Kidney (tissue), 13 donors: ENCODE measurements at regions not wholly inside any gene's neighbourhood (a gene's known extent, or its start where the extent isn't known, plus 50 kb on each side); places are given as distances from the start of the nearest gene placed in this dataset.

Experiments used
- DNase-seq, 5 donors: peaks; one replicate each; pipeline ENCODE4 v3.0.0-alpha.2; 2013 to 2020
- FAIRE-seq: peaks from 2 replicates; lab custom pipeline; 2012; peaks lifted over from hg19 to GRCh38; lab: Jason Lieb, UNC
- H3K27ac ChIP-seq, 2 donors: one replicate each; pipeline ENCODE4 v1.7.0; 2013; ENCODE audit warnings: low read depth in 2 of 2, low read length in 2 of 2, inconsistent platforms in 1 of 2
- H3K27me3 ChIP-seq: one replicate; pipeline ENCODE4 v1.7.1; 2013; ENCODE audit warnings: low read length, inconsistent platforms; ENCODE audit not compliant: control insufficient read depth, insufficient read depth
- H3K36me3 ChIP-seq, 3 donors: one replicate each; pipeline versions ENCODE4 v1.7.0 to v1.7.1; 2013; ENCODE audit warnings: low read length in 3 of 3, control low read depth in 1 of 3, inconsistent platforms in 1 of 3; ENCODE audit not compliant: insufficient read depth in 3 of 3, control insufficient read depth in 2 of 3
- H3K4me1 ChIP-seq, 3 donors: one replicate each; pipeline versions ENCODE4 v1.7.0 to v1.7.1; 2013; ENCODE audit warnings: low read length in 3 of 3, inconsistent platforms in 1 of 3, low read depth in 1 of 3; ENCODE audit not compliant: control insufficient read depth in 2 of 3, insufficient read depth in 2 of 3
- H3K4me3 ChIP-seq, 3 donors: one replicate each; pipeline versions ENCODE4 v1.7.0 to v1.8.1; 2013; ENCODE audit warnings: low read length in 3 of 3, control low read depth in 1 of 3, inconsistent platforms in 1 of 3
- H3K9ac ChIP-seq, 3 donors: one replicate each; pipeline versions ENCODE4 v1.7.0 to v1.7.1; 2013; ENCODE audit warnings: low read length in 3 of 3, control low read depth in 1 of 3, inconsistent platforms in 1 of 3
- H3K9me3 ChIP-seq, 3 donors: one replicate each; pipeline versions ENCODE4 v1.7.0 to v1.7.1; 2013; ENCODE audit warnings: low read length in 3 of 3, control low read depth in 1 of 3, inconsistent platforms in 1 of 3; ENCODE audit not compliant: control insufficient read depth in 2 of 3, insufficient read depth in 1 of 3
- intact Hi-C: fragments of 100-400 bp; cut with DNase I; formaldehyde crosslinking; loops from one replicate; pipeline ENCODE4 v1.11.1; 2022
- TF ChIP-seq, protein P1 (sequence below): IDR thresholded peaks from 3 replicates; pipeline ENCODE4 v1.5.1; 2012; ENCODE audit warnings: mild to moderate bottlenecking, moderate library complexity, borderline replicate concordance; ENCODE audit not compliant: insufficient read depth; ENCODE audit errors: extremely low read depth
- donor health status: control.
- donor health status: control.
- donor health status: control.
- donor health status: control.
- donor health status: control.
- donor health status: DM: yes; HTN: yes; CAD: no.
- donor health status: Normal renal cell carcinoma (clear cell type).

GRCh38 chr3:164465172-164465571 is 613.1 kb downstream of the SI start:
- DNase-seq (no peak), FAIRE-seq (no peak)
- Histone ChIP-seq H3K36me3 (no peaks in the 10 kb centered on the region), H3K4me1 (no peaks in the 10 kb centered on the region), H3K4me3 (no peak overlapping the region), H3K9me3 (no peaks in the 10 kb centered on the region), H3K27me3 (no peaks in the 10 kb centered on the region), H3K9ac (no peak overlapping the region), H3K27ac (no peak overlapping the region)
- intact Hi-C loops, result no loop called here
- TF ChIP-seq, protein P1, sequence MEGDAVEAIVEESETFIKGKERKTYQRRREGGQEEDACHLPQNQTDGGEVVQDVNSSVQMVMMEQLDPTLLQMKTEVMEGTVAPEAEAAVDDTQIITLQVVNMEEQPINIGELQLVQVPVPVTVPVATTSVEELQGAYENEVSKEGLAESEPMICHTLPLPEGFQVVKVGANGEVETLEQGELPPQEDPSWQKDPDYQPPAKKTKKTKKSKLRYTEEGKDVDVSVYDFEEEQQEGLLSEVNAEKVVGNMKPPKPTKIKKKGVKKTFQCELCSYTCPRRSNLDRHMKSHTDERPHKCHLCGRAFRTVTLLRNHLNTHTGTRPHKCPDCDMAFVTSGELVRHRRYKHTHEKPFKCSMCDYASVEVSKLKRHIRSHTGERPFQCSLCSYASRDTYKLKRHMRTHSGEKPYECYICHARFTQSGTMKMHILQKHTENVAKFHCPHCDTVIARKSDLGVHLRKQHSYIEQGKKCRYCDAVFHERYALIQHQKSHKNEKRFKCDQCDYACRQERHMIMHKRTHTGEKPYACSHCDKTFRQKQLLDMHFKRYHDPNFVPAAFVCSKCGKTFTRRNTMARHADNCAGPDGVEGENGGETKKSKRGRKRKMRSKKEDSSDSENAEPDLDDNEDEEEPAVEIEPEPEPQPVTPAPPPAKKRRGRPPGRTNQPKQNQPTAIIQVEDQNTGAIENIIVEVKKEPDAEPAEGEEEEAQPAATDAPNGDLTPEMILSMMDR, result no peak

DNA sequence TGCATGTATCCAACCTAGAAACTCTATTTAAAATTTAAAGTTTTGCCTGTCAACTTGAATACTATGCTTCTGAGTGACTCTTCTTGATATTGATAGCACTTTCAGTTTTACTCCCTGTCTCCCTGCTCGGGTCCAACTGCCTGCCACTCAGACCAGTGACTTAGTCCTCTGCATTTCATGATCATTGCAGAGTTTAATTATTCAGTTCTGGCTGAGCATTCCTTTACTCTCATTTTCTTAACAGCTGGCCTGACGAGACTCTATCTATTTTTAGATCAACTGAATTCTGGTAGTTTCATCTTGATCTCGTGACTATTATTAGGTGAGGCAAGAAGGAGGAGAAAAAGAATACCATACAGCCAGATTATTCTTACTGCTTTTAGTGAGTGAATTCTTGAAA is 617.4 kb downstream of the SI start:
- Histone ChIP-seq H3K4me1 (no peaks in the 10 kb centered on the region), H3K9me3 (no peaks in the 10 kb centered on the region), H3K4me3 (no peak overlapping the region), H3K9ac (no peak overlapping the region), H3K27me3 (no peaks in the 10 kb centered on the region), H3K36me3 (no peaks in the 10 kb centered on the region), H3K27ac (no peak overlapping the region)
- intact Hi-C loops, result no loop called here
- TF ChIP-seq, protein P1, result no peak
- FAIRE-seq (no peak), DNase-seq (no peak)

- FAIRE-seq, result no peak
- no peak overlapping the region for H3K27ac ChIP-seq
- no peaks in the 10 kb centered on the region for H3K27me3 ChIP-seq
- H3K36me3 ChIP-seq, result no peaks in the 10 kb centered on the region
- no peaks in the 10 kb centered on the region for H3K9me3 ChIP-seq
- no peak overlapping the region for H3K9ac ChIP-seq
- TF ChIP-seq, protein P1, result no peak
- no peak for DNase-seq
- no peaks in the 10 kb centered on the region for H3K4me1 ChIP-seq
- intact Hi-C loops, result no loop called here
- no peak overlapping the region for H3K4me3 ChIP-seq
Observed at GRCh38 chr3:164459521-164460151, 618.7 kb downstream of the SI start.

DNA sequence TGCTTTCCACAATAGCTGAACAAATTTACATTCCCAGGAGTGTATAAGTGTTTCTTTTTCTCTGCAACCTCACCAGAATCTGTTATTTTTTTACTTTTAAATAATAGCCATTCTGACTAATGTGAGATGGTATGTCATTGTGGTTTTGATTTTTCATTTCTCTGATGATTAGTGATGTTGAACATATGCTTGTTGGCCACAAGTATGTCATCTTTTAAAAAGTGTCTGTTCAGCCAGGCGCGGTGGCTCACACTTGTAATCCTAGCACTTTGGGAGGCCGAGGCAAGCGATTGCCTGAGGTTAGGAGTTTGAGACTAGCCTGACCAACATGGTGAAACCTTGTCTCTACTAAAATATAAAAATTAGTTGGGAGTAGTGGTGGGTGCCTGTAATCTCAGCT is 619.3 kb downstream of the SI start:
- Histone ChIP-seq H3K9me3 (no peaks in the 10 kb centered on the region), H3K4me3 (no peak overlapping the region), H3K27ac (no peak overlapping the region), H3K36me3 (no peaks in the 10 kb centered on the region), H3K9ac (no peak overlapping the region), H3K27me3 (no peaks in the 10 kb centered on the region), H3K4me1 (no peaks in the 10 kb centered on the region)
- DNase-seq (no peak), FAIRE-seq (no peak)
- TF ChIP-seq, protein P1, result no peak
- intact Hi-C loops, result no loop called here
